Fibroblast of lung (primary cell): ENCODE measurements at regions not wholly inside any gene's neighbourhood (a gene's known extent, or its start where the extent isn't known, plus 50 kb on each side); places are given as distances from the start of the nearest gene placed in this dataset.

Source experiments
- CTCF ChIP-seq, 2 donors: IDR thresholded peaks in 1 of 2; conservative IDR thresholded peaks in 1 of 2; 1 replicate in 1 of 2; 2 replicates in 1 of 2; pipeline ENCODE4 v1.5.1; 2011 to 2012; ENCODE audit warnings: low read length in 2 of 2, control low read depth in 1 of 2, inconsistent platforms in 1 of 2, low read depth in 1 of 2, mild to moderate bottlenecking in 1 of 2
- EZH2 ChIP-seq: IDR thresholded peaks from 2 replicates; pipeline ENCODE4 v1.5.1; 2012; ENCODE audit warnings: low read length, control low read depth, mild to moderate bottlenecking; ENCODE audit errors: missing control alignments

- TF ChIP-seq CTCF (conservative IDR thresholded peaks at IDR 0.05 in 1 of 2, IDR thresholded peaks at IDR 0.05 in 1 of 2; ENCODE audit: low read depth in 1 of 2, low read length in 2 of 2) (no peak), EZH2 (no peak)
Measured at GRCh38 chr1:101290922-101291561, 54.2 kb downstream of the S1PR1 start.
